Stomach (tissue), 4 donors: ENCODE measurements at regions not wholly inside any gene's neighbourhood (a gene's known extent, or its start where the extent isn't known, plus 50 kb on each side); places are given as distances from the start of the nearest gene placed in this dataset.
"Not testable (repeated sequence)": the region's sequence is repeated elsewhere in the genome, so short reads cannot be mapped to it uniquely, and the experiment has no call there.

ENCODE experiments used
- CTCF ChIP-seq, 7 experiments: fragments of 450-650 bp in 4 of 7; fragments of 200-600 bp in 3 of 7; sonication (generic) in 3 of 7; IDR thresholded peaks; one replicate each; pipeline ENCODE4 v1.5.1; 2016 to 2019; ENCODE audit warnings: antibody characterized with exemption in 7 of 7, control low read depth in 2 of 7, mild to moderate bottlenecking in 1 of 7
- POLR2A ChIP-seq, 4 donors: fragments of 450-650 bp; IDR thresholded peaks; one replicate each; pipeline ENCODE4 v1.6.1; 2016; ENCODE audit warnings: antibody characterized with exemption in 4 of 4, control low read depth in 2 of 4, mild to moderate bottlenecking in 1 of 4, moderate library complexity in 1 of 4

- TF ChIP-seq CTCF, POLR2A (IDR thresholded peaks at IDR 0.05): not testable (repeated sequence)
These were observed 673.8 kb downstream of the CDH9 start for GRCh38 chr5:26364624-26365023.
